Gastroesophageal sphincter (tissue), 2 donors: ENCODE measurements at regions not wholly inside any gene's neighbourhood (a gene's known extent, or its start where the extent isn't known, plus 50 kb on each side); places are given as distances from the start of the nearest gene placed in this dataset.

Source experiments
- EP300 ChIP-seq: sonication (generic); formaldehyde crosslinking; IDR thresholded peaks from one replicate; pipeline ENCODE4 v1.6.1; 2017; ENCODE audit warnings: antibody characterized with exemption, mild to moderate bottlenecking
- POLR2A ChIP-seq, 2 donors: fragments of 450-650 bp; IDR thresholded peaks; one replicate each; pipeline ENCODE4 v1.6.1; 2017; ENCODE audit warnings: antibody characterized with exemption in 2 of 2, mild to moderate bottlenecking in 2 of 2, moderate library complexity in 1 of 2

GRCh38 chr18:71919211-71919610, 624.9 kb downstream of the CBLN2 start:
- no peak for TF ChIP-seq EP300
- no peak for TF ChIP-seq POLR2A (IDR thresholded peaks at IDR 0.05)
